Stimulated activated CD4-positive, alpha-beta T cell treated with anti-CD3 and anti-CD28 coated beads, Interleukin-15, amount 100 ng/mL, for 1 hour (primary cell): ENCODE measurements at regions not wholly inside any gene's neighbourhood (a gene's known extent, or its start where the extent isn't known, plus 50 kb on each side); places are given as distances from the start of the nearest gene placed in this dataset.

ENCODE experiments used
- DNase-seq, 2 donors: peaks; one replicate each; pipeline ENCODE4 v3.0.0-alpha.2; 2020; ENCODE audit warnings: low read depth in 1 of 2, low spot score in 1 of 2

- DNase-seq = no peak
Observed at GRCh38 chr12:107339932-107340331, 246.6 kb upstream of the CRY1 start.

GRCh38 chr12:107340898-107341297 is 247.5 kb upstream of the CRY1 start:
- DNase-seq = no peak

GRCh38 chr12:107344035-107344808 is 250.9 kb upstream of the CRY1 start:
- no peak for DNase-seq

GRCh38 chr12:107347261-107347660 is 253.9 kb upstream of the CRY1 start:
- DNase-seq = no peak

- DNase-seq = no peak
Observed at GRCh38 chr12:107349008-107349747, 255.8 kb upstream of the CRY1 start.

GRCh38 chr12:107349839-107350238 is 256.5 kb upstream of the CRY1 start:
- DNase-seq = no peak

- no peak for DNase-seq
Observed at GRCh38 chr12:107351109-107351508, 257.8 kb upstream of the CRY1 start.

GRCh38 chr12:107351713-107352112 is 258.4 kb upstream of the CRY1 start:
- no peak for DNase-seq

- DNase-seq = no peak
Observed at GRCh38 chr12:107352347-107353081, 259.2 kb upstream of the CRY1 start.

- no peak for DNase-seq
Observed at GRCh38 chr12:107353312-107353711, 260.0 kb upstream of the CRY1 start.

GRCh38 chr12:107355004-107355565 is 261.7 kb upstream of the CRY1 start:
- no peak for DNase-seq

GRCh38 chr12:107355612-107356011 is 262.3 kb upstream of the CRY1 start:
- DNase-seq = no peak

- DNase-seq = no peak
Observed at GRCh38 chr12:107356266-107356936, 263.1 kb upstream of the CRY1 start.

- DNase-seq = no peak
Observed at GRCh38 chr12:107356937-107357295, 263.6 kb upstream of the CRY1 start.

- DNase-seq = no peak
Observed at GRCh38 chr12:107359382-107359781, 266.0 kb upstream of the CRY1 start.

GRCh38 chr12:107360033-107360432 is 266.7 kb upstream of the CRY1 start:
- no peak for DNase-seq

- DNase-seq = no peak
Observed at GRCh38 chr12:107360482-107360881, 267.1 kb upstream of the CRY1 start.

- no peak for DNase-seq
Observed at GRCh38 chr12:107361970-107362369, 268.6 kb upstream of the CRY1 start.

GRCh38 chr12:107362960-107363359 is 269.6 kb upstream of the CRY1 start:
- no peak for DNase-seq

GRCh38 chr12:107364875-107365518 is 271.6 kb upstream of the CRY1 start:
- no peak for DNase-seq

- DNase-seq = no peak
Observed at GRCh38 chr12:107365703-107366102, 272.4 kb upstream of the CRY1 start.
